B cell (primary cell): ENCODE measurements at regions not wholly inside any gene's neighbourhood (a gene's known extent, or its start where the extent isn't known, plus 50 kb on each side); places are given as distances from the start of the nearest gene placed in this dataset.
A peak's percentile ranks its signal among the peaks of the same experiment; 100 is the strongest.

ENCODE experiments used
- ATAC-seq: fragments of 200-7000 bp; cut with Tn5 transposase; one replicate; pipeline ENCODE4 v1.10.0; 2021; ENCODE audit warnings: low read depth, mild to moderate bottlenecking, moderate number of reproducible peaks, moderate library complexity
- CTCF ChIA-PET: fragments of 350-600 bp; sonication (Branson Sonifier 250); formaldehyde crosslinking; loops from one replicate; lab custom pipeline; 2021; ENCODE audit warnings: antibody characterized with exemption, inconsistent platforms; lab: Charles Lee
- POLR2A ChIA-PET: fragments of 350-600 bp; sonication (Branson Sonifier 250); formaldehyde crosslinking; loops from one replicate; lab custom pipeline; 2021; ENCODE audit warnings: antibody characterized with exemption; lab: Charles Lee
- DNase-seq: peaks from one replicate; pipeline ENCODE4 v3.0.0; 2013
- H2AFZ ChIP-seq: 2 replicates; pipeline ENCODE4 v1.6.1; 2012; ENCODE audit warnings: mild to moderate bottlenecking, low read depth, low read length; ENCODE audit not compliant: insufficient read depth, poor library complexity, severe bottlenecking
- H3K27ac ChIP-seq, 2 donors: 1 replicate in 1 of 2; 2 replicates in 1 of 2; pipeline ENCODE4 v1.5.1; 2012 to 2013; ENCODE audit warnings: low read length in 2 of 2, mild to moderate bottlenecking in 2 of 2, moderate library complexity in 1 of 2
- H3K27me3 ChIP-seq, 4 experiments: fragments of 200-600 bp in 1 of 4; sonication (generic) in 1 of 4; replicated peaks in 1 of 4; 1 replicate in 2 of 4; 2 replicates in 2 of 4; pipeline versions ENCODE4 v1.6.1 to v1.7.0; 2013 to 2016; ENCODE audit warnings: low read length in 3 of 4, mild to moderate bottlenecking in 2 of 4, mixed read lengths in 1 of 4, moderate library complexity in 1 of 4; ENCODE audit not compliant: insufficient read depth in 4 of 4, control insufficient read depth in 3 of 4; ENCODE audit errors: control extremely low read depth in 1 of 4
- H3K36me3 ChIP-seq, 2 experiments: replicated peaks in 1 of 2; 1 replicate in 1 of 2; 2 replicates in 1 of 2; pipeline versions ENCODE4 v1.6.1 to v1.7.1; 2013; ENCODE audit warnings: low read length in 1 of 2; ENCODE audit not compliant: insufficient read depth in 2 of 2, control insufficient read depth in 1 of 2; ENCODE audit errors: control extremely low read depth in 1 of 2, extremely low read depth in 1 of 2
- H3K4me1 ChIP-seq, 2 donors: fragments of 200-600 bp in 1 of 2; sonication (generic) in 1 of 2; 1 replicate in 1 of 2; 2 replicates in 1 of 2; pipeline versions ENCODE4 v1.5.1 to v1.6.1; 2013 to 2017; ENCODE audit warnings: low read length in 2 of 2; ENCODE audit not compliant: control insufficient read depth in 2 of 2, insufficient read depth in 2 of 2
- H3K4me2 ChIP-seq: replicated peaks from 2 replicates; pipeline ENCODE3; 2012; ENCODE audit warnings: mild to moderate bottlenecking, low read depth, low read length; ENCODE audit not compliant: poor library complexity, severe bottlenecking
- H3K4me3 ChIP-seq, 5 experiments: fragments of 200-600 bp in 1 of 5; sonication (generic) in 1 of 5; 1 replicate in 3 of 5; 2 replicates in 2 of 5; pipeline versions ENCODE4 v1.5.1 to v1.7.0; 2011 to 2016; ENCODE audit warnings: low read length in 4 of 5, mild to moderate bottlenecking in 4 of 5, low read depth in 2 of 5, control low read depth in 1 of 5, moderate library complexity in 1 of 5; ENCODE audit not compliant: insufficient read depth in 1 of 5; ENCODE audit errors: control extremely low read depth in 1 of 5, extremely low read depth in 1 of 5
- H3K79me2 ChIP-seq: fragments of 200-600 bp; sonication (generic); one replicate; pipeline ENCODE4 v1.6.0; 2016; ENCODE audit warnings: low read length; ENCODE audit not compliant: control insufficient read depth, insufficient read depth
- H3K9ac ChIP-seq: fragments of 200-600 bp; sonication (generic); 2 replicates; pipeline ENCODE4 v1.6.1; 2017; ENCODE audit warnings: mild to moderate bottlenecking, low read length, moderate library complexity
- H3K9me3 ChIP-seq, 3 donors: one replicate each; pipeline versions ENCODE4 v1.6.1 to v1.7.1; 2013; ENCODE audit warnings: low read length in 2 of 3; ENCODE audit not compliant: control insufficient read depth in 2 of 3, insufficient read depth in 1 of 3; ENCODE audit errors: control extremely low read depth in 1 of 3
- H4K20me1 ChIP-seq: 2 replicates; pipeline ENCODE4 v1.6.0; 2012; ENCODE audit warnings: mild to moderate bottlenecking, low read length; ENCODE audit not compliant: insufficient read depth, control insufficient read depth, poor library complexity, severe bottlenecking
- H3K27ac Mint-ChIP-seq: one replicate; pipeline ENCODE4 v1.8.0; 2021; ENCODE audit warnings: mixed read lengths
- H3K27me3 Mint-ChIP-seq: one replicate; pipeline ENCODE4 v1.8.0; 2021; ENCODE audit warnings: mixed read lengths
- H3K4me1 Mint-ChIP-seq: one replicate; pipeline ENCODE4 v1.8.0; 2021; ENCODE audit warnings: mixed read lengths
- H3K4me3 Mint-ChIP-seq: one replicate; pipeline ENCODE4 v1.8.0; 2021; ENCODE audit warnings: mixed read lengths
- H3K9me3 Mint-ChIP-seq: one replicate; pipeline ENCODE4 v1.8.0; 2022; ENCODE audit warnings: mixed read lengths; ENCODE audit not compliant: insufficient read depth
- CTCF ChIP-seq: fragments of 200-600 bp; IDR thresholded peaks from one replicate; pipeline ENCODE4 v1.8.0; 2022; ENCODE audit warnings: antibody characterized with exemption, mild to moderate bottlenecking
- EZH2 ChIP-seq: IDR thresholded peaks from 2 replicates; pipeline ENCODE4 v1.6.1; 2012; ENCODE audit warnings: borderline replicate concordance, low read depth, mild to moderate bottlenecking, moderate library complexity, low read length; ENCODE audit not compliant: insufficient read depth, poor library complexity, severe bottlenecking
- WGBS: methylation state at CpG from one replicate; pipeline ENCODE4 v1.1.5; 2013; ENCODE audit warnings: missing lambda C conversion rate; ENCODE audit not compliant: insufficient coverage; 5-methylcytosine and 5-hydroxymethylcytosine counted together
- intact Hi-C: fragments of 100-400 bp; cut with micrococcal nuclease; formaldehyde crosslinking; loops from one replicate; pipeline ENCODE4 v1.10.0; 2022

- no peak overlapping the region for H3K27ac ChIP-seq
- no peaks in the 10 kb centered on the region for H3K36me3 ChIP-seq
- H3K4me3 Mint-ChIP-seq = peak overlapping the region; percentile 43
- H3K27ac Mint-ChIP-seq = no peak overlapping the region
- H3K27me3 Mint-ChIP-seq = peaks cover 5% of the 10 kb centered on the region
- H3K9ac ChIP-seq = no peak overlapping the region
- WGBS = 55% methylated on average over 35 of the region's 35 CpGs
- peaks cover 5% of the 10 kb centered on the region for H3K9me3 Mint-ChIP-seq
- ChIA-PET POLR2A (no interaction called here), CTCF (no interaction called here)
- H3K27me3 ChIP-seq = peaks cover 0 to 8% (median 2%) of the 10 kb centered on the region in 4 experiments
- TF ChIP-seq EZH2 (no peak), CTCF (no peak)
- peak overlapping the region; percentile 55 for H2AFZ ChIP-seq
- H3K79me2 ChIP-seq = no peaks in the 10 kb centered on the region
- H4K20me1 ChIP-seq = no peaks in the 10 kb centered on the region
- DNase-seq (no peak), ATAC-seq (no peak)
- peaks cover 0 to 17% (median 11%) of the 10 kb centered on the region in 3 donors for H3K9me3 ChIP-seq
- H3K4me3 ChIP-seq = no peak overlapping the region
- peaks cover 43% of the 10 kb centered on the region for H3K4me1 Mint-ChIP-seq
- intact Hi-C loops = loop anchor here (5.0 kb wide), 1 partner anchor 97 kb away; no protein-coding TSS in a partner anchor
- H3K4me1 ChIP-seq = peaks cover 37 to 51% of the 10 kb centered on the region in 2 donors
- H3K4me2 ChIP-seq = peak overlapping the region; percentile 48
Measured at GRCh38 chr4:3384771-3385710, 56.7 kb upstream of the HGFAC start.
